Tibial nerve (tissue), 4 donors: ENCODE measurements at regions not wholly inside any gene's neighbourhood (a gene's known extent, or its start where the extent isn't known, plus 50 kb on each side); places are given as distances from the start of the nearest gene placed in this dataset.

Source experiments
- DNase-seq, 2 donors: peaks; one replicate each; pipeline ENCODE4 v3.0.0-alpha.2; 2019; ENCODE audit warnings: low spot score in 2 of 2
- H3K27ac ChIP-seq, 4 donors: fragments of 200-600 bp; sonication (generic) in 3 of 4; one replicate each; pipeline ENCODE4 v1.5.1; 2017 to 2019; ENCODE audit warnings: mild to moderate bottlenecking in 1 of 4
- H3K27me3 ChIP-seq, 2 donors: fragments of 200-600 bp; sonication (generic) in 1 of 2; one replicate each; pipeline versions ENCODE4 v1.5.1 to v1.6.0; 2017 to 2019
- H3K36me3 ChIP-seq, 3 donors: fragments of 200-600 bp; sonication (generic); one replicate each; pipeline ENCODE4 v1.5.1; 2018 to 2019
- H3K4me1 ChIP-seq, 4 donors: fragments of 200-600 bp; sonication (generic) in 3 of 4; one replicate each; pipeline ENCODE4 v1.5.1; 2017 to 2019
- H3K4me3 ChIP-seq, 4 donors: fragments of 200-600 bp; sonication (generic) in 3 of 4; one replicate each; pipeline ENCODE4 v1.5.1; 2017 to 2019; ENCODE audit warnings: mild to moderate bottlenecking in 1 of 4, moderate library complexity in 1 of 4
- H3K9me3 ChIP-seq, 4 donors: fragments of 200-600 bp; sonication (generic) in 3 of 4; one replicate each; pipeline ENCODE4 v1.5.1; 2017 to 2019
- CTCF ChIP-seq, 5 experiments: fragments of 200-600 bp in 3 of 5; fragments of 450-650 bp in 2 of 5; sonication (generic) in 3 of 5; IDR thresholded peaks; one replicate each; pipeline ENCODE4 v1.5.1; 2016 to 2019; ENCODE audit warnings: antibody characterized with exemption in 5 of 5, mild to moderate bottlenecking in 3 of 5, moderate library complexity in 2 of 5
- EP300 ChIP-seq, 2 donors: sonication (generic); formaldehyde crosslinking; IDR thresholded peaks; one replicate each; pipeline ENCODE4 v1.6.1; 2017; ENCODE audit warnings: antibody characterized with exemption in 2 of 2, mild to moderate bottlenecking in 1 of 2
- POLR2A ChIP-seq, 2 donors: fragments of 450-650 bp; IDR thresholded peaks; one replicate each; pipeline ENCODE4 v1.6.1; 2017; ENCODE audit warnings: antibody characterized with exemption in 2 of 2, mild to moderate bottlenecking in 2 of 2, moderate library complexity in 2 of 2
- WGBS, 2 donors: methylation state at CpG; one replicate each; pipeline ENCODE4 v1.1.5; 2018; 5-methylcytosine and 5-hydroxymethylcytosine counted together

- WGBS, 2 donors, result 64 to 67% methylated on average over 1 of the region's 1 CpG
- no peaks in the 10 kb centered on the region for H3K36me3 ChIP-seq
- no peaks in the 10 kb centered on the region for H3K9me3 ChIP-seq
- peaks cover 0 to 4% (median 1%) of the 10 kb centered on the region in 4 donors for H3K4me1 ChIP-seq
- no peak overlapping the region for H3K4me3 ChIP-seq
- DNase-seq, result no peak
- TF ChIP-seq EP300 (IDR thresholded peaks at IDR 0.05), result no peak
- no peak for TF ChIP-seq CTCF (IDR thresholded peaks at IDR 0.05)
- TF ChIP-seq POLR2A (IDR thresholded peaks at IDR 0.05), result no peak
- H3K27ac ChIP-seq, result no peak overlapping the region
- no peaks in the 10 kb centered on the region for H3K27me3 ChIP-seq
Measured at GRCh38 chr9:82519332-82519731, 530.8 kb downstream of the SPATA31D1 start.

GRCh38 chr9:82524407-82524806, 535.8 kb downstream of the SPATA31D1 start:
- Histone ChIP-seq H3K4me3 (no peak overlapping the region), H3K4me1 (no peaks in the 10 kb centered on the region), H3K36me3 (no peaks in the 10 kb centered on the region), H3K27me3 (no peaks in the 10 kb centered on the region), H3K27ac (no peak overlapping the region), H3K9me3 (peaks cover 0 to 33% (median 5%) of the 10 kb centered on the region in 4 donors)
- 93 to 100% methylated on average over 1 of the region's 1 CpG for WGBS, 2 donors
- DNase-seq, result no peak
- TF ChIP-seq POLR2A (IDR thresholded peaks at IDR 0.05) (no peak), CTCF (IDR thresholded peaks at IDR 0.05) (no peak), EP300 (IDR thresholded peaks at IDR 0.05) (no peak)

GRCh38 chr9:82526577-82526976, 536.4 kb downstream of the RASEF start:
- Histone ChIP-seq H3K4me1 (no peaks in the 10 kb centered on the region), H3K9me3 (peaks cover 0 to 33% (median 5%) of the 10 kb centered on the region in 4 donors), H3K36me3 (no peaks in the 10 kb centered on the region), H3K4me3 (no peak overlapping the region), H3K27ac (no peak overlapping the region), H3K27me3 (no peaks in the 10 kb centered on the region)
- DNase-seq, result no peak
- no peak for TF ChIP-seq POLR2A (IDR thresholded peaks at IDR 0.05)
- TF ChIP-seq CTCF (IDR thresholded peaks at IDR 0.05), result no peak
- no peak for TF ChIP-seq EP300 (IDR thresholded peaks at IDR 0.05)
- WGBS, 2 donors, result 69 to 85% methylated on average over 1 of the region's 1 CpG

- Histone ChIP-seq H3K4me3 (no peak overlapping the region), H3K27ac (no peak overlapping the region)
Measured at GRCh38 chr9:82531795-82532194, 531.1 kb downstream of the RASEF start.

More at GRCh38 chr9:82531795-82532194, 531.1 kb downstream of the RASEF start:
- no peak for DNase-seq
- H3K27me3 ChIP-seq, result no peaks in the 10 kb centered on the region
- TF ChIP-seq CTCF (IDR thresholded peaks at IDR 0.05), result no peak
- no peak for TF ChIP-seq POLR2A (IDR thresholded peaks at IDR 0.05)
- TF ChIP-seq EP300 (IDR thresholded peaks at IDR 0.05), result no peak
- H3K36me3 ChIP-seq, result no peaks in the 10 kb centered on the region
- no peaks in the 10 kb centered on the region for H3K4me1 ChIP-seq
- H3K9me3 ChIP-seq, result peaks cover 0 to 20% (median 5%) of the 10 kb centered on the region in 4 donors
